ENCODE measurements at regions not wholly inside any gene's neighbourhood (a gene's known extent, or its start where the extent isn't known, plus 50 kb on each side); places are given as distances from the start of the nearest gene placed in this dataset.

DNA sequence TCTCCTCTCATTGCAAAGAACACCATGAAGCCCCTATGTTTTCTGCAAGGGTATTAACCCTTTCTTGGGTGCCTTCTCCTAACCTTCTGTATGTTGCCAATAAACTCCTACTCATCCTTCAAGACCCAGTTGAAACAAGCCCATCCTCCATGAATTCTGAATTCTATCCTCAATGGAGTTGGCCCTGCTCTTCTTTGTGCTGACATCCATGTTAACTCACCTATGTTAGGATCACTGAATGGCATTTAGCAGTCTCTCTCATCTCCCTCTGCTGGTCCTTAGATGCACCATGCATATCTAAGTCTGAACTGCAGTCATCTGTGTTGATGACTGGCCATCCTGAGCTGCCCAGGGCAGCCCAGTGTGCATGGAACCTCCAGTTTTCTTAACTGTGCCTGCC is 129.8 kb downstream of the BUB3 start:
- Histone ChIP-seq H3K4me3 (ENCODE audit: insufficient read depth, low read depth, low read length) (no peak overlapping the region), H3K36me3 (replicated peaks; ENCODE audit: control insufficient read depth, insufficient read depth, low read length) (no peaks in the 10 kb centered on the region), H3K27me3 (ENCODE audit: control insufficient read depth, insufficient read depth, low read length) (no peaks in the 10 kb centered on the region)
- DNase-seq, result peak; percentile 54

DNA sequence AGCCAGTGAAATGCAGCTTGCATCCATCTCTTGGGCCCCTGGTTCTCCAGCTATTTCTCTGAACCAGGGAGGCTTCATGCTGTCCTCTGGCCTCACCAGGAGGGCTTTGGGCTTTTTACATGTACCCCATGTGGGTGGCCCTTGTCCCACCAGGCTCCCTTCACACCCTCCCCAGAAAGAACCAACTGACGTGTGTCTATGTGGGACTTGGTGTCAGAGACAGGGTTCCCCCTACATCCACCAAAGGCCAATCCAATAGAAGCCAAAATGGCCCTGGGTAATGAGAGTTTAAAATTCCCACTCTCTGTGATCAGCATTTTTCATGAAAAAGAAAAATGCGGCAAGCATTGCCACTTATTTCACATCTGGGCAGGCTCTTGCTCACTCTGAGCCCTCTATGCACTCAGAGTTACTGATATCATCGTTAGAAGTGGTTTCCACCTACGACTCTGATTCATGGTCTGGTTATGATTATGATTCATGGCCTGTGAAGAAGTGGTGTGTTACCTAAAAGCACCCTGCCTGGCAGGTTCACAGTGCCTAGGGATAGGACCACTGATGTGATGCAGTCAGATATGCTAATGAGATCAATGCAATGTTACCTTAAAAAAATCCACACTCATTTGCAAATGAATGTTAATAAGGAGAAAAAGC is 133.5 kb downstream of the BUB3 start:
- H3K27me3 ChIP-seq (ENCODE audit: control insufficient read depth, insufficient read depth, low read length), result no peaks in the 10 kb centered on the region
- no peaks in the 10 kb centered on the region for H3K36me3 ChIP-seq (replicated peaks; ENCODE audit: control insufficient read depth, insufficient read depth, low read length)
- H3K4me3 ChIP-seq (ENCODE audit: insufficient read depth, low read depth, low read length), result no peak overlapping the region
- DNase-seq, result no peak

DNA sequence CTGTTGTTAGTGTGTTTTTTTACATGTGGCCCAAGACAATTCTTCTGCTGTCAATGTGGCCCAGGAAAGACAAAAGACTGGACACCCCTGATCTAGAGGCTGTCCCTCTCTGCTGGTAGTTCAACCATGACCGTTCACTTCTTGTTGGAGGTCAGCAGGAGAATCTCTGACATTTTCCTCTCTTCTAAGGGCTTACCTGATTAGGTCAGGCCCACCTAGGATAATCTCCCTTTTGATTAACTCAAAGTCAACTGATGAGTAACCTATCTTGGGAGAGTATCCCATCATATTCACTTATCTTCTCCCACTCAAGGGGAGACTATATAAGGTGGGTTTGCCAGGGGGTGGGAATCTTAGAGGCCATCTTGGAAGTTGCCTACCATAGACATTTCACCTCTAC is 135.2 kb downstream of the BUB3 start:
- Histone ChIP-seq H3K36me3 (replicated peaks; ENCODE audit: control insufficient read depth, insufficient read depth, low read length) (no peaks in the 10 kb centered on the region), H3K27me3 (ENCODE audit: control insufficient read depth, insufficient read depth, low read length) (no peaks in the 10 kb centered on the region), H3K4me3 (ENCODE audit: insufficient read depth, low read depth, low read length) (no peak overlapping the region)
- DNase-seq, result no peak

DNA sequence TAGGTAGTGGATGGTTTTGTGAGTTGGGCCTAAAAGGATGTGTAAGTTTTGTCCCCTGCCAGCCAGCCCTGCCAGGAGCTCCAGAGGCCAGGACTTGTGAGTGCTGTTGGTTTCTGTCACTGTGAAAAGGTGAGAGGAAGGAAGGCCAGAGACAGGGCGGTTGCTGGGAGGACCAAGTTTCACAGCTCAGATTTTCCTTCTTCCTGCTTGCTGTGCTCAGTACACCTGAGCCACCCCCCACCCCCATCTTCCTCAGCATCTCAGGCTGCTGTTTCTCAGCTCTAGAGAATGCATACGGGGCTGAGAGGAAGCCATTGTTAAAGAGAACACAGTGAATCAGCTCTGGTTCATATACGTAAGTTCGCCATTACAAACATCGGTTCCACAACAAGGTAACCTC is 139.9 kb downstream of the BUB3 start:
- H3K4me3 ChIP-seq (ENCODE audit: insufficient read depth, low read depth, low read length), result no peak overlapping the region
- no peaks in the 10 kb centered on the region for H3K27me3 ChIP-seq (ENCODE audit: control insufficient read depth, insufficient read depth, low read length)
- no peaks in the 10 kb centered on the region for H3K36me3 ChIP-seq (replicated peaks; ENCODE audit: control insufficient read depth, insufficient read depth, low read length)
- DNase-seq, result no peak

DNA sequence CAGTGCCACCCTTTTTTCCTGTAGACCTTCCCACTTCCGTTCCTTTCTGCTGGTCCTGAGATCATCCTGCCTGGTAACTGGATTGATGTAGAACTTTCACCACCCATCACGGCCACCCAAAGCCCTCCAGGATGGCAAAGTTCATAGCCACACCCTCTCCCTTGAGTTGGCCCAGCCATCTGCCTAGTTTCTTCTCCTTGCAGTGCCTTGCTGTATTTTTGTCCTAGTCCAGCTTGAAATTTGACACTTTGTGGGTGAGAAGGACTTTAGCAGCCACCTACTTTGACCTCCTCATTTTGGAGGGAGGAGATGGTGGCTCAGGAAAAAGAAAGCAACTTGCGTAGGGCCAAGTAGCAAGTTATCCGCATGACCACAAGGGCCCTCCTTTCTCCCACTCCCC is 140.7 kb downstream of the BUB3 start:
- no peaks in the 10 kb centered on the region for H3K27me3 ChIP-seq (ENCODE audit: control insufficient read depth, insufficient read depth, low read length)

DNA sequence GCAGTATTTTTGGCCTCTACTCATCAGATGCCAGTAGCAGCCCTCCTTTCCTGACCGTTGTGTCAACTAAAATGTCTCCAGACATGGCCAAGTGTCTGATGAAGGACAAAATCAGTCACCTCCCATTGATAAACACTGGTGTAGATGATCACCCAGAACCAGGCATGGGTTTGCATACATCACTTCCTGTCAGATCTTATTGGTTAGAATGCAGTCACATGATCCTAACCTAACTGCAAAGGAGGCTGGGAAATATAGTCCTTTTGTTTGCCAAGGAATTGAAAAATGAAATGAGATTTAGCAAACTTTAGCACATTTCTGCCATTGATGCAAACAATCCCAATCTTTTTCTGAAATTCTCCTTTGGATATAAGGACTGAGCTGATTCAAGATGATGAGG is 141.4 kb downstream of the BUB3 start:
- no peak overlapping the region for H3K4me3 ChIP-seq (ENCODE audit: insufficient read depth, low read depth, low read length)
- no peaks in the 10 kb centered on the region for H3K36me3 ChIP-seq (replicated peaks; ENCODE audit: control insufficient read depth, insufficient read depth, low read length)
- no peaks in the 10 kb centered on the region for H3K27me3 ChIP-seq (ENCODE audit: control insufficient read depth, insufficient read depth, low read length)
- no peak for DNase-seq

More for the DNA sequence above, 140.7 kb downstream of the BUB3 start:
- DNase-seq, result no peak
- H3K36me3 ChIP-seq (replicated peaks; ENCODE audit: control insufficient read depth, insufficient read depth, low read length), result no peaks in the 10 kb centered on the region
- no peak overlapping the region for H3K4me3 ChIP-seq (ENCODE audit: insufficient read depth, low read depth, low read length)

DNA sequence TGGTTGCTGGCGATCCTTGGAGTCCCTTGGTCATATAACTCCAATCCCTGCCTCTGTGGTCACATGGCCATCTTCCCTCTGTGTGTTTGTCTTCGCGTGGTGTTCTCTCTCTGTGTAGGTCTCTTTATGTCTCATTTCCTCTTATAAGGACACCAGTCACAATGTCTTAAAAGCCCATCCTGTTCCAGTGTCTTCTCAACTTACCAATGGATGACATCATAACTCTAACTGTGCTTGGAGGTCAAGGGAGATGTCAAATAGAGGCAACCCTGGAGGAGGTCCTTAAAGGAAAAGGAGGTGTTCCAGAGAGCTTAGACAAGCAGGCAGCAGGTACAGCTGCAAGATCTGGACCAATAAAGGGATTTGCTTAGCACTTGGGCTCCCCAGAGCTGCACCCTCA is 143.0 kb downstream of the BUB3 start:
- H3K4me3 ChIP-seq (ENCODE audit: insufficient read depth, low read depth, low read length), result no peak overlapping the region
- H3K27me3 ChIP-seq (ENCODE audit: control insufficient read depth, insufficient read depth, low read length), result no peaks in the 10 kb centered on the region
- DNase-seq, result no peak
- no peaks in the 10 kb centered on the region for H3K36me3 ChIP-seq (replicated peaks; ENCODE audit: control insufficient read depth, insufficient read depth, low read length)

DNA sequence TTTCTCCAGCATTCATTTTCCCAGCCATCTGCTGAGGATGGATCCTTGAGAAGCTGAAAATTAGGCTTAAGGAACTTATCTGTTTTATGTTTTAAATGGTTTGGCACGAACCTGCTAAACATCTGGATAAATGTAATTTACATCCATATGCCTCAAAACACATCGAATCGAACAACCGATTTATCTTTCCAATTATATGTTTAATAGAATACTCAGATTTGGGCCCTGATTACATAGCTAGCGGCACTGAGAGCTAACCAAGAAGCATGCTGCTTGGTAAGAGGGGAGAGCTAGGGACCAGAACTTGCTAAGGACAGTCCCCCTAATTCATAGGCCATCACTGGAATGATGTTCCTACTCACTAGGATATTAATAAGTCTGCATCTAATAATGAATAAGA is 144.4 kb downstream of the BUB3 start:
- no peaks in the 10 kb centered on the region for H3K36me3 ChIP-seq (replicated peaks; ENCODE audit: control insufficient read depth, insufficient read depth, low read length)
- H3K27me3 ChIP-seq (ENCODE audit: control insufficient read depth, insufficient read depth, low read length), result no peaks in the 10 kb centered on the region
- no peak overlapping the region for H3K4me3 ChIP-seq (ENCODE audit: insufficient read depth, low read depth, low read length)
- no peak for DNase-seq

DNA sequence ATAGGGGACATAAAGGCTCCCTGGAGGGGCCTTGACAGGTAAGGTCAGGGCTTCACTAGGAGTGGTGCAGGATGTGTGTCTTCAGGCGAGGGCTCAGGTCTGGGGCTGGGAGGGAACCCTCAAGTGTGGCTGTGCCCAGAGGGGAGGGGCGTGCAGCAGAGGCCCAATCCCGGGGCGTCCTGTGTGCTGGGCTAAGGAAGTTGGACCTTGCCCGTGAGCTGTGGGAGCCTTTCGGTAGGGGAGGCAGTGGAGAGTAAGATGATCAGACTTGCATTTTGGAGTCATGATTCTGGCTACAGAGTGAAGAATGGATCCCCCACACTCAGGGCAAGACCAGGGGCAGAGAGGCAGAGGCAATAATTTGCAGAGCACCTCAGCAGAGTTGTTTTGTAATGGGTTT is 145.4 kb downstream of the BUB3 start:
- Histone ChIP-seq H3K27me3 (ENCODE audit: control insufficient read depth, insufficient read depth, low read length) (no peaks in the 10 kb centered on the region), H3K4me3 (ENCODE audit: insufficient read depth, low read depth, low read length) (no peak overlapping the region), H3K36me3 (replicated peaks; ENCODE audit: control insufficient read depth, insufficient read depth, low read length) (no peaks in the 10 kb centered on the region)
- DNase-seq, result peak; percentile 26

DNA sequence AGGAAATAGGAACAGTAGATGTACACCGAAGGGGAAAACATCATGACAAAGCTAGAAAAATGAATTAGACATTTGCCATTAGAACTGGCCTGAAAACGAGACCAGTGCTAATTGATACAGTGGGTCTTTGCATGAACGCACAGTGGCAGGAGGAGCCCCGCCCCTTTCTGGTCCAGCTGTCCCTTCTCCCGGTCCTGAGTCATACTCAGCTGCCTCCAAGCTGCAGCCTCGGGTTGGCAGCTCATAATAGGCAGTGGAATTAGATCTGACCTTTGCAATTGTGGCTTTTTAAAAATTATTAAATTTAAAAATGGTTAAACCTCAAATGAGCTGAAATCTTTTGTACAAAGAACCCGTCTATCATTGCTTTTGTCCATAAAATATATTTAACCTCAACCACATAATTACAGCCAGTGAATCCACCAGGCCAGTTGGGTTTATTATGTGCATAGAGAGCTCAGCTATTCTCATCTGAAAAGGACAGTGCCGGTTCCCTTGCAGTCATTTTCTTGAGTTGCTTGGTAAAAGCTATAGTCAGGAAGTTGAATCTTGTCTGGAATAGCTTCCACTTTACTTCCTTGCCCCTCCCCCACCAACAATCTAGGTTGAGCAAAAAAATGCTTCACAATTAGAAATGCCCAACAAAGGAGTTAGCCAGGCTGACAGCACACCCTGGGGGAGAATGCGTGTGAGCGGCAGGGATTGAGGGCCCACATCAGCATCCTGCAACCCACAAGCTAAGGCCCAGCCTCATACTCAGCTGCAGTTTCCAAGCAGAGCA is 147.1 kb downstream of the BUB3 start:
- DNase-seq, result peak; percentile 38
- Histone ChIP-seq H3K36me3 (replicated peaks; ENCODE audit: control insufficient read depth, insufficient read depth, low read length) (no peaks in the 10 kb centered on the region), H3K27me3 (ENCODE audit: control insufficient read depth, insufficient read depth, low read length) (no peaks in the 10 kb centered on the region), H3K4me3 (ENCODE audit: insufficient read depth, low read depth, low read length) (no peak overlapping the region)

DNA sequence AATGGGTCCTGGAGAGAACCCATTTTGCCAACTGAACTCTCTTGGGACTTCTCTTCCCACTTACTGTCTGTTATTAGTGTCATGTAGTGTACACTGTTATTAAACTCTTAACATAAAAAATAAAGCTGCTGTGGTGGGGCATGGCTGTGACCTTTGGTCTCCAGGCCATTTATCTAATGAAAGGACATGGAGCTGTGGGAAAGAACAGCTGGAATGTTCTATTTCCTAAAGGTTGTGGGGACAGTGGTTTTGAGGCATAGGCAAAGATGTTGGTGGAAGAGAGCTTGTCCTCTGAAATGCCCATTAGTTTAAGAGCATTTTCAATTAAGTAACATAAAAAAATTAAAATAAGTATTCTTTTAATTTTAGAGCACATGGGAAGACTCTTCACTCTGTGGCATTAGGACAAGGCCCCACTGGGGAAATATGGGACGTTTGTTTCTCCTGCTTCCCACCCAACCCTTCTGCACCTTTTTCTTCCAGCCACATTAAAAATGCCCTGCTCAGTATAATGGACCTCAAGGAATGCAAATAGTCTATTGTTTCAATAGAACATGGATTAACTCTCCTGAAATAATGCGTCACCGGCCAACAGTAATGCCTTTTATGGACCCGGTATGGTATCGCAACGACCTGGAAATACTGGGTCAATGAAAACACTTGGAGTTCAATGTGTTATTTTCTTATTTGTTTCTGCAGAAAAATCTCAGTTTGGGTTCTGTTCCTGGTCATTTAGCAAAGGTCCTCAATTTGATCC is 149.6 kb downstream of the BUB3 start:
- no peaks in the 10 kb centered on the region for H3K27me3 ChIP-seq (ENCODE audit: control insufficient read depth, insufficient read depth, low read length)
- H3K36me3 ChIP-seq (replicated peaks; ENCODE audit: control insufficient read depth, insufficient read depth, low read length), result no peaks in the 10 kb centered on the region
- no peak overlapping the region for H3K4me3 ChIP-seq (ENCODE audit: insufficient read depth, low read depth, low read length)
- DNase-seq, result no peak

DNA sequence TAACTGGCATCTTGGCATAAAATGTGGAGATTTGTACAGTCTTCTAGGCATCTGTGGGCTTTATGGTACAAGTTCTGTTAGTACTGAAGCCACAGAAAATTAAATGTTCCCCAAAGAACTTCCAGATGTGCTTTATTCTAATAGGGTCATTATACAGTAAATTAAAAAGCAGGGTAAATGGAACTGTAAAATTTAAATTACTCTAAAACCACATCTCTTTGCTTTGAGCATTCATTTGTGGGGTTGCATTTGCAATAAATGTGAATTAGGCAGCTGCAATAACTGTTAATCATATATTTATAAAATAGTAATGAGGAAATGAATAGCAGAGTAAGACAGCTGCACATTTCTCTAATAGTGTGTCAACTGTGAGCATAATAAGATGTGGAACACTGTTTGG is 151.5 kb downstream of the BUB3 start:
- Histone ChIP-seq H3K27me3 (ENCODE audit: control insufficient read depth, insufficient read depth, low read length) (no peaks in the 10 kb centered on the region), H3K36me3 (replicated peaks; ENCODE audit: control insufficient read depth, insufficient read depth, low read length) (no peaks in the 10 kb centered on the region)
- no peak for DNase-seq

DNA sequence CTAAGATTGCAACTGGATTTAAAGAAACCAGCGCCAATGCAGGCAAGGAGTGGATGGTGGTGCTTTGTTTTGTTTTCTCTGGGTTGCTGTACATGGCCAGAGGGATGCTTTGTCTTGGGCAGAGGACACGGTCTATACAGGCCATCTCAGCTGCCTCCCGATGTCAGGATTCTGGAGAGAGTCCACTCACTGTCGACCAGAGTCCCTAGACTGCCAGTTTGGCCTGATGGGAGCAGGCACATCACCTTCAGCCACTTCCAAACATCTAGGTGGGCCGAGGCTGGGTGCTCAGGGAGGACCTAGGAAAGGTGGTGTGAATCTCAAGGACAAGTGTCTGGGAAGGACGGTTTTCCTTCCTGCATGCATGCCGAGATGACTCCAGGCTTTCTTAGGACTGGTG is 152.1 kb downstream of the BUB3 start:
- DNase-seq, result no peak
- Histone ChIP-seq H3K4me3 (ENCODE audit: insufficient read depth, low read depth, low read length) (no peak overlapping the region), H3K27me3 (ENCODE audit: control insufficient read depth, insufficient read depth, low read length) (no peaks in the 10 kb centered on the region), H3K36me3 (replicated peaks; ENCODE audit: control insufficient read depth, insufficient read depth, low read length) (no peaks in the 10 kb centered on the region)

More for the DNA sequence above, 151.5 kb downstream of the BUB3 start:
- H3K4me3 ChIP-seq (ENCODE audit: insufficient read depth, low read depth, low read length), result no peak overlapping the region

DNA sequence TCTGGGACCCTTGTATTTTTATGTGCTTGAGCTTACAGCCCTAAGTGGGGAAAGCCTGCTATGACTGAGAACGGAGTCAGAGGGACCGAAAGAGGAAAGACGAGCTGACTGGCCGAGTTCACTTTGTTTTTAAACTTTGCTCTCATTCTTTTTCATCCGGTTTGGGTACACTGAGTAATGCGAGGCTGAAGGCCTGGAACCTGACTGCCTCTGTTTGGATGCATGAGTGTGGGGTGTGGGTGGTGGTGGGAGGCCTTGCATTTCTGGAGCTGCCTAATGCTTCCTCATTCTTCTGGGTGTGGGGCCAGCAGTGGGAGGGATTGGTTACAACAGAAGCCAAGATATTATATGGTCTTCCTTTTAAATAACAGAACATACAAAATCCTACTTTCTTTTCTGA is 155.5 kb downstream of the BUB3 start:
- no peaks in the 10 kb centered on the region for H3K36me3 ChIP-seq (replicated peaks; ENCODE audit: control insufficient read depth, insufficient read depth, low read length)
- DNase-seq, result no peak
- no peaks in the 10 kb centered on the region for H3K27me3 ChIP-seq (ENCODE audit: control insufficient read depth, insufficient read depth, low read length)
- no peak overlapping the region for H3K4me3 ChIP-seq (ENCODE audit: insufficient read depth, low read depth, low read length)

DNA sequence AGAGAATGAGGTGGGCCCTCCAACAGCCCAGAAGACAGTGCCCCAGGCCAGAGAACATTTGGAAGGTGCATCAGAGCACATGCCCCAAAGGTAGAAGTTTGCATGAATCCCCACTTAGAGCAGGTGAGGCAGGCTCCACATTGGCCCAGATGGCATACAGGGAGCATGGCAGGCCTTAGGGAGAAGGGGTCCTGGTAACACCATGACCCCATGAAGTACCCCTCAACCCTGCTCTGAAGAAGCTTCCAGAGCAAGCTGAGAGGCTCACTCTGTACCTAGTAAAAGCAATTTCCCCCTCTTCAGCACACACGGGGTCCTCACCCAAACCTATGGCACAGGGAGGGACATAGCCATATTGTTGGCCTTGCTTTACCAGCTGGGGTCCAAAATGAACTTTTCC is 162.6 kb downstream of the BUB3 start:
- DNase-seq, result no peak
- Histone ChIP-seq H3K27me3 (ENCODE audit: control insufficient read depth, insufficient read depth, low read length) (no peaks in the 10 kb centered on the region), H3K4me3 (ENCODE audit: insufficient read depth, low read depth, low read length) (no peak overlapping the region), H3K36me3 (replicated peaks; ENCODE audit: control insufficient read depth, insufficient read depth, low read length) (no peaks in the 10 kb centered on the region)
